22Rv1 (cell line): ENCODE measurements at regions not wholly inside any gene's neighbourhood (a gene's known extent, or its start where the extent isn't known, plus 50 kb on each side); places are given as distances from the start of the nearest gene placed in this dataset.

ENCODE experiments used
- H3K27ac ChIP-seq: fragments of 450-650 bp; 2 replicates; pipeline ENCODE4 v1.5.1; 2017
- CTCF ChIP-seq: fragments of 450-650 bp; IDR thresholded peaks from 2 replicates; pipeline ENCODE4 v1.5.1; 2017; ENCODE audit warnings: mild to moderate bottlenecking
- ZFX ChIP-seq: fragments of 450-650 bp; IDR thresholded peaks from 2 replicates; pipeline ENCODE4 v1.6.1; 2017; ENCODE audit warnings: antibody characterized with exemption, borderline replicate concordance

- no peak for TF ChIP-seq CTCF
- no peak for TF ChIP-seq ZFX
- H3K27ac ChIP-seq, result no peak overlapping the region
Observed at GRCh38 chr16:72620348-72620747, 427.6 kb downstream of the ZFHX3 start.

GRCh38 chr16:72615856-72616255 is 432.1 kb downstream of the ZFHX3 start:
- TF ChIP-seq CTCF, result no peak
- TF ChIP-seq ZFX, result no peak
- H3K27ac ChIP-seq, result no peak overlapping the region

- TF ChIP-seq ZFX, result no peak
- TF ChIP-seq CTCF, result no peak
- no peak overlapping the region for H3K27ac ChIP-seq
Observed at GRCh38 chr16:72612718-72613117, 435.2 kb downstream of the ZFHX3 start.

- TF ChIP-seq CTCF (no peak), ZFX (no peak)
- H3K27ac ChIP-seq, result no peak overlapping the region
Observed at GRCh38 chr16:72612256-72612655, 435.7 kb downstream of the ZFHX3 start.

GRCh38 chr16:72609933-72610332 is 438.0 kb upstream of the PMFBP1 start:
- no peak overlapping the region for H3K27ac ChIP-seq
- TF ChIP-seq CTCF (no peak), ZFX (no peak)

- TF ChIP-seq ZFX (no peak), CTCF (no peak)
- H3K27ac ChIP-seq, result no peak overlapping the region
Observed at GRCh38 chr16:72609066-72609465, 437.1 kb upstream of the PMFBP1 start.

GRCh38 chr16:72604375-72604774 is 432.4 kb upstream of the PMFBP1 start:
- no peak overlapping the region for H3K27ac ChIP-seq
- no peak for TF ChIP-seq CTCF
